ENCODE measurements at regions not wholly inside any gene's neighbourhood (a gene's known extent, or its start where the extent isn't known, plus 50 kb on each side); places are given as distances from the start of the nearest gene placed in this dataset.

GRCh38 chr6:44542401-44543116, 155.1 kb downstream of the CDC5L start:
- Histone ChIP-seq H3K9me1 (ENCODE audit: control insufficient read depth, extremely low read depth, insufficient read depth, low read length) (no peaks in the 10 kb centered on the region), H3K27ac (ENCODE audit: control insufficient read depth, insufficient read depth, low read length) (no peak overlapping the region), H4K20me1 (ENCODE audit: control insufficient read depth, extremely low read depth, insufficient read depth, low read length) (no peaks in the 10 kb centered on the region), H3K4me2 (ENCODE audit: control insufficient read depth, extremely low read depth, insufficient read depth, low read depth, low read length) (no peak overlapping the region), H3K4me1 (ENCODE audit: control insufficient read depth, extremely low read depth, insufficient read depth, low read length) (no peaks in the 10 kb centered on the region), H3K9me3 (ENCODE audit: control insufficient read depth, low read depth, low read length) (no peaks in the 10 kb centered on the region), H3K9ac (ENCODE audit: control insufficient read depth, extremely low read depth, insufficient read depth, low read length) (no peak overlapping the region), H3K79me2 (ENCODE audit: control insufficient read depth, insufficient read depth, low read length) (no peaks in the 10 kb centered on the region), H3K27me3 (ENCODE audit: control insufficient read depth, extremely low read depth, insufficient read depth, low read length) (no peaks in the 10 kb centered on the region), H2AFZ (ENCODE audit: control insufficient read depth, low read length) (no peak overlapping the region), H3K36me3 (ENCODE audit: control insufficient read depth in 2 of 2, extremely low read depth in 1 of 2, insufficient read depth in 2 of 2, low read length in 2 of 2) (no peaks in the 10 kb centered on the region), H3K4me3 (ENCODE audit: control insufficient read depth in 2 of 3, extremely low read depth in 1 of 3, insufficient read depth in 2 of 3, low read depth in 1 of 3, low read length in 3 of 3) (no peak overlapping the region)
- DNase-seq (ENCODE audit: low read depth, low spot score) (no peak), FAIRE-seq (no peak)
- dilution Hi-C loops (cut with MboI; ENCODE audit: extremely low pct_ligation_motif_present, low sequenced_read_pairs) = no loop called here
- TF ChIP-seq, protein P1, sequence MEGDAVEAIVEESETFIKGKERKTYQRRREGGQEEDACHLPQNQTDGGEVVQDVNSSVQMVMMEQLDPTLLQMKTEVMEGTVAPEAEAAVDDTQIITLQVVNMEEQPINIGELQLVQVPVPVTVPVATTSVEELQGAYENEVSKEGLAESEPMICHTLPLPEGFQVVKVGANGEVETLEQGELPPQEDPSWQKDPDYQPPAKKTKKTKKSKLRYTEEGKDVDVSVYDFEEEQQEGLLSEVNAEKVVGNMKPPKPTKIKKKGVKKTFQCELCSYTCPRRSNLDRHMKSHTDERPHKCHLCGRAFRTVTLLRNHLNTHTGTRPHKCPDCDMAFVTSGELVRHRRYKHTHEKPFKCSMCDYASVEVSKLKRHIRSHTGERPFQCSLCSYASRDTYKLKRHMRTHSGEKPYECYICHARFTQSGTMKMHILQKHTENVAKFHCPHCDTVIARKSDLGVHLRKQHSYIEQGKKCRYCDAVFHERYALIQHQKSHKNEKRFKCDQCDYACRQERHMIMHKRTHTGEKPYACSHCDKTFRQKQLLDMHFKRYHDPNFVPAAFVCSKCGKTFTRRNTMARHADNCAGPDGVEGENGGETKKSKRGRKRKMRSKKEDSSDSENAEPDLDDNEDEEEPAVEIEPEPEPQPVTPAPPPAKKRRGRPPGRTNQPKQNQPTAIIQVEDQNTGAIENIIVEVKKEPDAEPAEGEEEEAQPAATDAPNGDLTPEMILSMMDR (optimal IDR thresholded peaks at IDR 0.05 in 1 of 3, IDR thresholded peaks at IDR 0.05 in 1 of 3, conservative IDR thresholded peaks at IDR 0.05 in 1 of 3; ENCODE audit: extremely low read depth in 1 of 3, insufficient read depth in 2 of 3, low read length in 3 of 3) = no peak
- TF ChIP-seq EZH2 (IDR thresholded peaks at IDR 0.05; ENCODE audit: low read length) = no peak

DNA sequence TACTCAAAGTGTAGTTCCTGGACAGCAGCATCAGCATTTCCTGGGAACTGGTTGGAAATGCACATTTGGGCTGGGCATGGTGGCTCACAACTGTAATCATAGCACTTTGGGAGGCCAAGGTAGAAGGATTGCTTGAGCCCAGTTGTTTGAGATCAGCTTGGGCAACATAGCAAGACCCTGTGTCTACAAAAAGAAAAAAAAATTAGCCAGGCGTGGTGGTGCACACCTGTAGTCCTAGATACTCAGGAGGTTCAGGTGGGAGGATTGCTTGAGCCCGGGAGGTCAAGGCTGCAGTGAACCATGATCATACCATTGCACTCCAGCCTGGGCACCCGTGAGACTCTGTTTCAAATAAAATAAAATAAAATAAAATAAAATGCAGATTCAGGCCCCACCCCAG, 156.2 kb downstream of the CDC5L start:
- no peak for TF ChIP-seq EZH2 (IDR thresholded peaks at IDR 0.05; ENCODE audit: low read length)
- TF ChIP-seq, protein P1 (optimal IDR thresholded peaks at IDR 0.05 in 1 of 3, IDR thresholded peaks at IDR 0.05 in 1 of 3, conservative IDR thresholded peaks at IDR 0.05 in 1 of 3; ENCODE audit: extremely low read depth in 1 of 3, insufficient read depth in 2 of 3, low read length in 3 of 3) = no peak
- H3K9me3 ChIP-seq (ENCODE audit: control insufficient read depth, low read depth, low read length) = no peaks in the 10 kb centered on the region
- H3K27me3 ChIP-seq (ENCODE audit: control insufficient read depth, extremely low read depth, insufficient read depth, low read length) = no peaks in the 10 kb centered on the region
- FAIRE-seq (no peak), DNase-seq (ENCODE audit: low read depth, low spot score) (no peak)
- H3K4me3 ChIP-seq (ENCODE audit: control insufficient read depth in 2 of 3, extremely low read depth in 1 of 3, insufficient read depth in 2 of 3, low read depth in 1 of 3, low read length in 3 of 3) = no peak overlapping the region
- H3K4me1 ChIP-seq (ENCODE audit: control insufficient read depth, extremely low read depth, insufficient read depth, low read length) = no peaks in the 10 kb centered on the region
- H3K9ac ChIP-seq (ENCODE audit: control insufficient read depth, extremely low read depth, insufficient read depth, low read length) = no peak overlapping the region
- H3K36me3 ChIP-seq (ENCODE audit: control insufficient read depth in 2 of 2, extremely low read depth in 1 of 2, insufficient read depth in 2 of 2, low read length in 2 of 2) = no peaks in the 10 kb centered on the region
- no peak overlapping the region for H3K4me2 ChIP-seq (ENCODE audit: control insufficient read depth, extremely low read depth, insufficient read depth, low read depth, low read length)
- no peaks in the 10 kb centered on the region for H3K9me1 ChIP-seq (ENCODE audit: control insufficient read depth, extremely low read depth, insufficient read depth, low read length)
- dilution Hi-C loops (cut with MboI; ENCODE audit: extremely low pct_ligation_motif_present, low sequenced_read_pairs) = no loop called here
- H3K79me2 ChIP-seq (ENCODE audit: control insufficient read depth, insufficient read depth, low read length) = no peaks in the 10 kb centered on the region
- no peaks in the 10 kb centered on the region for H4K20me1 ChIP-seq (ENCODE audit: control insufficient read depth, extremely low read depth, insufficient read depth, low read length)
- no peak overlapping the region for H2AFZ ChIP-seq (ENCODE audit: control insufficient read depth, low read length)
- H3K27ac ChIP-seq (ENCODE audit: control insufficient read depth, insufficient read depth, low read length) = no peak overlapping the region
